HEK293T (cell line): ENCODE measurements at regions not wholly inside any gene's neighbourhood (a gene's known extent, or its start where the extent isn't known, plus 50 kb on each side); places are given as distances from the start of the nearest gene placed in this dataset.

ENCODE experiments used
- CTCF ChIA-PET: fragments of 350-600 bp; formaldehyde crosslinking; extraction: SDS; loops from one replicate; lab custom pipeline; 2021; ENCODE audit warnings: antibody characterized with exemption, inconsistent platforms; lab: Yijun Ruan, JAX
- POLR2A ChIA-PET: fragments of 350-600 bp; formaldehyde crosslinking; extraction: SDS; loops from one replicate; lab custom pipeline; 2020; ENCODE audit warnings: antibody characterized with exemption, inconsistent platforms; lab: Yijun Ruan, JAX
- DNase-seq: peaks from one replicate; pipeline ENCODE4 v3.0.0; 2012; ENCODE audit warnings: mixed read lengths; ENCODE audit errors: extremely low spot score
- ARNT ChIP-seq: fragments of 450-650 bp; IDR thresholded peaks from 2 replicates; pipeline ENCODE4 v1.6.1; 2017; ENCODE audit warnings: mild to moderate bottlenecking
- BHLHE40 ChIP-seq: fragments of 450-650 bp; IDR thresholded peaks from 2 replicates; pipeline ENCODE4 v1.6.1; 2016; ENCODE audit warnings: mild to moderate bottlenecking, moderate library complexity, borderline replicate concordance
- CTBP1 ChIP-seq: fragments of 450-650 bp; IDR thresholded peaks from 2 replicates; pipeline ENCODE4 v1.6.1; 2016; ENCODE audit warnings: borderline replicate concordance
- ELF4 ChIP-seq: fragments of 450-650 bp; IDR thresholded peaks from 2 replicates; pipeline ENCODE4 v1.6.1; 2017; ENCODE audit warnings: antibody characterized with exemption
- FOXA1 ChIP-seq: fragments of 450-650 bp; IDR thresholded peaks from 2 replicates; pipeline ENCODE4 v1.6.1; 2016; ENCODE audit warnings: mild to moderate bottlenecking
- FOXK2 ChIP-seq: fragments of 450-650 bp; IDR thresholded peaks from 2 replicates; pipeline ENCODE4 v1.6.1; 2016; ENCODE audit warnings: mild to moderate bottlenecking
- FOXM1 ChIP-seq: fragments of 450-650 bp; IDR thresholded peaks from 2 replicates; pipeline ENCODE4 v1.6.1; 2017; ENCODE audit warnings: mild to moderate bottlenecking, borderline replicate concordance
- HDGF ChIP-seq: fragments of 450-650 bp; IDR thresholded peaks from 2 replicates; pipeline ENCODE4 v1.6.1; 2017; ENCODE audit warnings: antibody characterized with exemption, borderline replicate concordance
- L3MBTL2 ChIP-seq: fragments of 450-650 bp; conservative IDR thresholded peaks from 2 replicates; pipeline ENCODE4 v1.6.1; 2016; ENCODE audit warnings: mild to moderate bottlenecking
- LEF1 ChIP-seq: fragments of 450-650 bp; IDR thresholded peaks from 2 replicates; pipeline ENCODE4 v1.6.1; 2017; ENCODE audit warnings: mild to moderate bottlenecking, borderline replicate concordance
- NFRKB ChIP-seq: fragments of 450-650 bp; IDR thresholded peaks from 2 replicates; pipeline ENCODE4 v1.6.1; 2016; ENCODE audit warnings: mild to moderate bottlenecking, moderate library complexity
- SP1 ChIP-seq: fragments of 450-650 bp; IDR thresholded peaks from 2 replicates; pipeline ENCODE4 v1.6.1; 2017
- SUZ12 ChIP-seq: fragments of 450-650 bp; IDR thresholded peaks from 2 replicates; pipeline ENCODE4 v1.6.1; 2016; ENCODE audit warnings: mild to moderate bottlenecking
- TARDBP ChIP-seq: fragments of 450-650 bp; IDR thresholded peaks from 2 replicates; pipeline ENCODE4 v1.6.1; 2016
- ZNF384 ChIP-seq: fragments of 450-650 bp; IDR thresholded peaks from 2 replicates; pipeline ENCODE4 v1.6.1; 2016
- TF ChIP-seq, protein P1 (sequence below): fragments of 450-650 bp; IDR thresholded peaks from 2 replicates; pipeline ENCODE4 v1.6.1; 2016

- no peak for DNase-seq
- ChIA-PET POLR2A (no interaction called here), CTCF (no interaction called here)
- TF ChIP-seq ARNT (no peak), TARDBP (no peak), FOXA1 (no peak), FOXK2 (no peak), SP1 (no peak), HDGF (no peak), ELF4 (no peak), BHLHE40 (no peak), NFRKB (no peak), LEF1 (no peak), L3MBTL2 (no peak), FOXM1 (no peak), SUZ12 (no peak), ZNF384 (no peak), CTBP1 (no peak)
- TF ChIP-seq, protein P1, sequence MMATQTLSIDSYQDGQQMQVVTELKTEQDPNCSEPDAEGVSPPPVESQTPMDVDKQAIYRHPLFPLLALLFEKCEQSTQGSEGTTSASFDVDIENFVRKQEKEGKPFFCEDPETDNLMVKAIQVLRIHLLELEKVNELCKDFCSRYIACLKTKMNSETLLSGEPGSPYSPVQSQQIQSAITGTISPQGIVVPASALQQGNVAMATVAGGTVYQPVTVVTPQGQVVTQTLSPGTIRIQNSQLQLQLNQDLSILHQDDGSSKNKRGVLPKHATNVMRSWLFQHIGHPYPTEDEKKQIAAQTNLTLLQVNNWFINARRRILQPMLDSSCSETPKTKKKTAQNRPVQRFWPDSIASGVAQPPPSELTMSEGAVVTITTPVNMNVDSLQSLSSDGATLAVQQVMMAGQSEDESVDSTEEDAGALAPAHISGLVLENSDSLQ = no peak
Observed at GRCh38 chr11:116472651-116473050, 300.1 kb downstream of the BUD13 start.

DNA sequence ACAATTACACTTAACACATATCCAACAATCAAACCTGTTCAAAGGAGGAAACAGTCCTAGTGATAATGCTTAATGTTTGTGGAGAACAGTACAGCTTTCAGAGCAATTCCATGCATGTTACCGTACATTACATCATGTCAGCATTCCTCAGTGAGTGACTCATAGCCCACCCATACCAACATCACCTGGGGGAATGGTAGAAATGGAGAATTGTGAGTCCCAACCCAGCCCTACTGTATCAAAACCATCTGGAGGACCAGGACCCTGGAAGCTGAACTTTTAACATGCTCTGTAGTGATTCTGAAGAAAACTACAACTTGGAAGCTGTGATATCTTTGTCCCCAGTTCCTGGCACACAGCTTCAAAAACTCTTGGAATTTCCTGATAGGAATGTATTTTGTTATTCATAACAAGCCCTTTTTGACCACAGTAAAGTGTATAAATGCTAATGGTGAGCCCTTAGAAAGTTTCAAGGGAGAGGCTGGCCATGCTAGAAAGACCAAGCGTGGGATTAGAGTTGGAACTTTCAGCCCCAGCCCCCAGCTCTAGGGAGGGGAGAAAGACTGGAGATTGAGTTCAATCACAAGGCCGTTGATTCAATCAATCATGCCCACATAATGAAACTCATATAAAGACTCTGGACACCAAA is 301.1 kb downstream of the BUD13 start:
- DNase-seq = no peak
- TF ChIP-seq ARNT (no peak), FOXK2 (no peak), FOXM1 (no peak), FOXA1 (no peak), SUZ12 (no peak), LEF1 (no peak)
- TF ChIP-seq, protein P1 = no peak
- CTCF ChIA-PET = no interaction called here
- POLR2A ChIA-PET = interaction anchor here (1.0 to 1.1 kb wide), 2 partner anchors 10 to 12 kb away, joined by 3 read pairs; no protein-coding TSS in a partner anchor

GRCh38 chr11:116468699-116469098 is 304.1 kb downstream of the BUD13 start:
- DNase-seq = no peak
- ChIA-PET CTCF (no interaction called here), POLR2A (no interaction called here)
- TF ChIP-seq CTBP1 = no peak

DNA sequence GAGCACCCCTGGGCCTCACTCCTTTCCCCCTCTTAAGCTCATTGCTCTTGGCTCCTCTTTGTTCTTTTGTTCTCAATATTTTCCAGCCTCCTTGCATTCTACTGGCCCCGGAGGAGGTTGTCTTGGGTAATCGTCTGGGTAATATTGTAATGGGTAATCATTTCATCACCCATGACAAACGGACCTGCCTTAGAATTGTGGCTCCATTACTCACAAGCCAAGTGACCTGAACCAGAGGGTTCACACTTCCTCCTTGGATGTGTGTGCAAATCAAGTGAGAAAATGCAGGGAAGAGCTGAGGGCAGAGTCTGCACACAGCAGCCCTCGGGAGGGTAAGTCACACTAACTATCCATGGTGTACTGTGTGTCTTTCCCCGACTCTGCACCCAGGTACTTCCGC is 305.0 kb downstream of the BUD13 start:
- POLR2A ChIA-PET = no interaction called here

DNA sequence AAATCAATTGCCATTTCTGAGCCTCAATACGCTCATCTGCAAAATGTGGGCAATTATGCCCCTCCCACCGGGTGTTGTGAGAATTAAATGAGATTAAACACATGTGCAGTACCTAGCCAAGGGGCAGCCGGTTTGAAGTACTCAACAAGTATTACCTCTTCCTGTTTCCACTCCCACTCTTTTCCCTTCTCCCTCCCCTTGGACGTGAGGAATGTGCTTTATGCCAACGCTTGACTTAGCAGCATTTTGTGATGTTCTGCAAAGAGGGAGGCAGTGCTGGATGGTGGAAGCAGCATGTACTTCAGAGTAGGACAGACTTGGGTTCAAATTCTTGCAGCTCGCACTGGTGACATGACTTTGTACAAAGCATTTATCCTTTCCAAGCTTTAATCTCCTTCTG is 306.0 kb downstream of the BUD13 start:
- TF ChIP-seq TARDBP = no peak
- TF ChIP-seq BHLHE40 = no peak
- no peak for TF ChIP-seq CTBP1
- no peak for TF ChIP-seq ZNF384
- TF ChIP-seq L3MBTL2 = no peak
- TF ChIP-seq FOXM1 = no peak
- TF ChIP-seq ARNT = no peak
- TF ChIP-seq NFRKB = no peak
- TF ChIP-seq LEF1 = no peak
- TF ChIP-seq, protein P1 = no peak
- TF ChIP-seq FOXA1 = no peak
- no peak for DNase-seq
- ChIA-PET POLR2A (no interaction called here), CTCF (no interaction called here)

More for the DNA sequence above, 305.0 kb downstream of the BUD13 start:
- TF ChIP-seq FOXM1 = no peak
- TF ChIP-seq, protein P1 = no peak
- TF ChIP-seq CTBP1 = no peak
- no peak for TF ChIP-seq ARNT
- no peak for TF ChIP-seq TARDBP
- TF ChIP-seq L3MBTL2 = no peak
- TF ChIP-seq FOXK2 = no peak
- TF ChIP-seq LEF1 = no peak
- TF ChIP-seq SUZ12 = no peak
- no peak for TF ChIP-seq ELF4
- no peak for TF ChIP-seq FOXA1
- TF ChIP-seq BHLHE40 = no peak
- no peak for TF ChIP-seq SP1
- TF ChIP-seq NFRKB = no peak
- TF ChIP-seq HDGF = no peak
- CTCF ChIA-PET = no interaction called here
- no peak for DNase-seq

- ChIA-PET CTCF (no interaction called here), POLR2A (no interaction called here)
- no peak for TF ChIP-seq TARDBP
- no peak for TF ChIP-seq ZNF384
- TF ChIP-seq ARNT = no peak
- no peak for TF ChIP-seq FOXA1
- no peak for TF ChIP-seq SUZ12
- TF ChIP-seq FOXK2 = no peak
- no peak for TF ChIP-seq CTBP1
- DNase-seq = no peak
Observed at GRCh38 chr11:116466191-116466590, 306.6 kb downstream of the BUD13 start.
